PC-3 (cell line): ENCODE measurements at regions not wholly inside any gene's neighbourhood (a gene's known extent, or its start where the extent isn't known, plus 50 kb on each side); places are given as distances from the start of the nearest gene placed in this dataset.

Experiments
- CTCF ChIP-seq: fragments of 300-600 bp; sonication (generic); conservative IDR thresholded peaks from 2 replicates; pipeline ENCODE4 v1.5.1; 2017; ENCODE audit warnings: antibody characterized with exemption, low read depth, mild to moderate bottlenecking, low read length
- EZH2 ChIP-seq: fragments of 300-600 bp; sonication (generic); IDR thresholded peaks from one replicate; pipeline ENCODE4 v1.6.1; 2017; ENCODE audit warnings: antibody characterized with exemption, mild to moderate bottlenecking, low read length; ENCODE audit not compliant: unreplicated experiment
- EZH2phosphoT487 ChIP-seq: fragments of 300-600 bp; sonication (generic); IDR thresholded peaks from 2 replicates; pipeline ENCODE4 v1.6.1; 2018; ENCODE audit warnings: mild to moderate bottlenecking, antibody characterized with exemption, low read length, borderline replicate concordance

- TF ChIP-seq EZH2 (no peak), CTCF (no peak), EZH2phosphoT487 (no peak)
Observed at GRCh38 chr5:18329328-18329727, 695.1 kb downstream of the TAF11L14 start.
